Activated naive CD4-positive, alpha-beta T cell treated with anti-CD3 and anti-CD28 coated beads, Interleukin-2, amount 50 U/mL, for 24 hours (primary cell): ENCODE measurements at regions not wholly inside any gene's neighbourhood (a gene's known extent, or its start where the extent isn't known, plus 50 kb on each side); places are given as distances from the start of the nearest gene placed in this dataset.
A peak's percentile ranks its signal among the peaks of the same experiment; 100 is the strongest.
"Not testable (repeated sequence)": the region's sequence is repeated elsewhere in the genome, so short reads cannot be mapped to it uniquely, and the experiment has no call there.

ENCODE experiments used
- H3K27ac Mint-ChIP-seq: one replicate; pipeline ENCODE4 v1.8.0; 2021; ENCODE audit warnings: mild to moderate bottlenecking, mixed read lengths
- H3K27me3 Mint-ChIP-seq: one replicate; pipeline ENCODE4 v1.8.0; 2021; ENCODE audit warnings: mixed read lengths
- H3K36me3 Mint-ChIP-seq: one replicate; pipeline ENCODE4 v1.8.0; 2021; ENCODE audit warnings: mixed read lengths
- H3K4me1 Mint-ChIP-seq: one replicate; pipeline ENCODE4 v1.8.0; 2021; ENCODE audit warnings: mixed read lengths
- H3K4me3 Mint-ChIP-seq: one replicate; pipeline ENCODE4 v1.8.0; 2021; ENCODE audit warnings: mild to moderate bottlenecking, mixed read lengths
- H3K9me3 Mint-ChIP-seq: one replicate; pipeline ENCODE4 v1.8.0; 2021; ENCODE audit warnings: mixed read lengths

DNA sequence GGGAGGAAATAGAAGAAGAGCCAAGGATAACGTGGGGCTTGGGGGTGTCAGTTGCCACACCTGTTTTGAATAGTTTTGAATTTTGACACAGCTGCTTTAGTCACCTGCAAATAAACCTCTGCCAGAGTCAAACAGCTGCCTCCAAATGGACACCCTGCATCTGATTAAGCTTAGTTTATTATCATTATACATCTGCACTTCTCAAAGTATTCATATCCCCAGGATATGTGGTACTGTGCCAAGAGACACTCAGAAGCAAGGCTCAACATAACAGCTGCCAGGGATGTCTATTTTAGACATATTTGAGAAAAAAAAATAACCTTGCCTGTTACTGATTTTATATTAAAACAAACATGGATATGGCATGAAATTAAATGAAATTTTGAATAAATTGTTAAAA lies 122.5 kb upstream of the WDR75 start:
- Mint-ChIP-seq H3K27ac (no peak overlapping the region), H3K4me1 (peaks cover 19% of the 10 kb centered on the region), H3K4me3 (no peak overlapping the region), H3K9me3 (peaks cover 9% of the 10 kb centered on the region), H3K36me3 (peaks cover 7% of the 10 kb centered on the region), H3K27me3 (no peaks in the 10 kb centered on the region)

DNA sequence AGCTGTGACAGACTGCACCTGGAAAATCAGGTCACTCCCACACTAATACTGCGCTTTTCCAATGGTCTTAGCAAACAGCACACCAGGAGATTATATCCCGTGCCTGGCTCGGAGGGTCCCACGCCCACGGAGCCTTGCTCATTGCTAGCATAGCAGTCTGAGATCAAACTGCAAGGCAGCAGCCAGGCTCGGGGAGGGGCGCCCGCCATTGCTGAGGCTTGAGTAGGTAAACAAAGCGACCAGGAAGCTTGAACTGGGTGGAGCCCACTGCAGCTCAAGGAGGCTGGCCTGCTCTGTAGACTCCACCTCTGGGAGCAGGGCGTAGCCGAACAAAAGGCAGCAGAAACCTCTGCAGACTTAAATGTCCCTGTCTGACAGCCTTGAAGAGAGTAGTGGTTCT lies 121.8 kb upstream of the WDR75 start:
- H3K36me3 Mint-ChIP-seq, H3K27me3 Mint-ChIP-seq, H3K27ac Mint-ChIP-seq, H3K4me3 Mint-ChIP-seq, H3K9me3 Mint-ChIP-seq: not testable (repeated sequence)
- H3K4me1 Mint-ChIP-seq, result peaks cover 12% of the 10 kb centered on the region

DNA sequence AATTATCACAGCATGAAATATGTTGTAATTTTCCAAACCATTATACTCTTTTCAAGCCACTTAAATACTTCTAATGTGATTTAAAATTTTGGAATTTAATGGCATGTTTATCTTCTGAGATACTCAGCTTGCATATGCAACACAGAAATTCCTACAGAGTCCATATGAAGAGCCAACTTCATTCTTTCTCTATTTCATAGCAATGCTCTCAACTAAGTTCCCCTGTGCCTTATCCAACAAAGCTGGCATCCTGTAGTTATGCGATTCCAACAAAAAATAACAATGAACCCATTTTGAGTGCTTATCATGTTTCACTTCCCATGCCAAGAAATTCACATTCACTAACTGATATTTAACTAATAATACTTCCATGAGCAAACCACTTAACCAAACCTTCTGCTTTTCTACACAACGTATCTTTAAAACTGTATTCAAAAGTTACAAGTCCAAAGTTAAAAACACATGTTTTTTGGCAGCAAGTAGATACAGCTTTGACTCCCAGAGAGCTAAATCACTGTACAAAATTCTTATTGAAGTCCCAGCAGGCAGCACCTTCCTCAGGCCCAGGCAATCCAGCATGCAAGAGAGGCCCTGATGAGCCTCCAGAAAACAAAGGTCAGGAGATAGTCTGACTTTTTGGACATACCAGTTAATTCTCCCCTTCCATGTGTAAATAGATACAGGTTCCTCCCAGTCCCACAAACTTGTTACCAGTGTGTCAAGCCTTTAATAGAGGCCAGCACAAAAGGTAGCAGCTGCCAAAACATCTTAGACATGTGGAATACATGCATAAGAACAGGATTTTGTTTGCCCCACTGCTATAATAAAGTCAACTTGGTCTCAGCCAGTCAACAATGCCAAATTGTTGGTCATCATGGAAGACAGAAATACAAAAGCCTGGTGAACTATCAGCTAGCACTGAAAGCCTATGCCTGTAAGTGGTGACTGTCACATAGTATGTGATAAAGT lies 113.1 kb upstream of the WDR75 start:
- H3K9me3 Mint-ChIP-seq, result peaks cover 5% of the 10 kb centered on the region
- no peak overlapping the region for H3K4me3 Mint-ChIP-seq
- H3K4me1 Mint-ChIP-seq, result peaks cover 5% of the 10 kb centered on the region
- no peaks in the 10 kb centered on the region for H3K27me3 Mint-ChIP-seq
- peaks cover 4% of the 10 kb centered on the region for H3K36me3 Mint-ChIP-seq
- no peak overlapping the region for H3K27ac Mint-ChIP-seq

DNA sequence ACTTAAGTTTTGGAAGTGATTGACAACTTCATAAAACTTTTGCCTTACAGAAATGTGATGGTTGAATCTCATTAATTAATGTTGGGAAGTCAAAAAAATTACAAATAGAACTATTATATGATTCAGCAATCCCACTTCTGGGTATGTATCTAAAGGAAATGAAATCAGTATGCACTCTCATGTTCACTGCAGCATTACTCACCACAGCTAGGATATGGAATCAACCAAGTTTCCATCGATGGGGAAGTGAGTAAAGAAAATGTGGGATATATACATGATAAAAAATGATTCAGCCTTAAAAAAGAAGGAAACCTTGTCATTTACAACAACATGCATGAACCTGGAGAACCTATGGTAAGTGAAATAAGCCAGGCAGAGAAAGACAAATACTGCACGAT lies 112.4 kb upstream of the WDR75 start:
- H3K9me3 Mint-ChIP-seq, result peaks cover 5% of the 10 kb centered on the region
- peaks cover 7% of the 10 kb centered on the region for H3K36me3 Mint-ChIP-seq
- H3K27me3 Mint-ChIP-seq, result no peaks in the 10 kb centered on the region
- H3K27ac Mint-ChIP-seq, result no peak overlapping the region
- peaks cover 10% of the 10 kb centered on the region for H3K4me1 Mint-ChIP-seq
- H3K4me3 Mint-ChIP-seq, result no peak overlapping the region

DNA sequence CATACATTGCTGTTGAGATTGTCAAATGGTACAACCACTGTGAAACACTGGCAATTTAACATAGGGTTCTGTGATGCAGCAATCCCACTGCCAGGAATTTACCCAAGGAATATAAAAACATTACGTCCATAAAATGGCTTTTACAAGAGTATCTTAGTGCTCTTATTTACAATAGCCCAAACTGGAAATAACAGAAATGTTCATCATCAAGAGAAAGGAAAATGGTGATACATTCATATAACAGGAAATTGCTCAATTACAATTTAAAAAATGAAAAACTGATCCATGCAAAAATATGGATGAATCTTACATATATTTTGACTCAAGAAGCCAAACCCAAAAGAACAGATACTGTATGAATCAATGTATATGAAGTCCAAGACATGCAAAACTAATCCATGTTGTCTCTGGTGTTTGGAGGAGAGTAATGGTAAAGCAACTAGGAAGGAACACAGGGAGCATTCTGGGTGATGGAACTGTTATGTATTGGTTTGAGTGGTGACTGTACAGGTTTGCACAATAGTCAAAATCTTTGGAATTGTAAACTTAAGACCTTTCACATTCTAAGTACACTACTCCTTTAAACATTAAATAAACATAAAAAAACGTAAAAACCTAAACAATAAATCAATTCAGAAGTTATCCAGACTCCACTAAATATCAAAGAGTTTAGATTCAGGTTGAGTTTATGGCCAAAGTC lies 104.8 kb upstream of the WDR75 start:
- H3K4me3 Mint-ChIP-seq, result no peak overlapping the region
- no peaks in the 10 kb centered on the region for H3K27me3 Mint-ChIP-seq
- peaks cover 12% of the 10 kb centered on the region for H3K36me3 Mint-ChIP-seq
- peaks cover 5% of the 10 kb centered on the region for H3K4me1 Mint-ChIP-seq
- H3K27ac Mint-ChIP-seq, result no peak overlapping the region
- H3K9me3 Mint-ChIP-seq, result peaks cover 23% of the 10 kb centered on the region

DNA sequence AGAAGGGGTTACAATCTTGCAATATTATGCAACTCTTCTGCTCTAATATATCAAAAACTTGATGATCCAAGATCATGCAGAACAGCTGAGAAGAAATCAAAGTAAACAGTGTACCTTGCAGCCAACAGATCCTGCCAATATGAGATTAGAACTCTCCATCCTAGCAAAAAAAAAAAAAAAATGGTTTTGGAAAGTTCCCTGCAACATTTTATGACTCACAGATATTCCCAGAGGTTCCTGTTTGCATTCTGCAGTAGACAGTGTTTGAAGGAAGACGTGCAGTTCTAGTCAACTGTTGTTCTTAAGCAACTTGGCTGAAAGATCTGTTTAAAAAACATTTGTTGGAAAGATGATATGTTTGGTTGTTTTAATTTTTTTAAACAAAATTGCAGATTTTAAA lies 103.6 kb upstream of the WDR75 start:
- Mint-ChIP-seq H3K27me3 (no peaks in the 10 kb centered on the region), H3K36me3 (peaks cover 12% of the 10 kb centered on the region), H3K27ac (no peak overlapping the region), H3K4me3 (no peak overlapping the region), H3K9me3 (peaks cover 23% of the 10 kb centered on the region), H3K4me1 (peaks cover 5% of the 10 kb centered on the region)

DNA sequence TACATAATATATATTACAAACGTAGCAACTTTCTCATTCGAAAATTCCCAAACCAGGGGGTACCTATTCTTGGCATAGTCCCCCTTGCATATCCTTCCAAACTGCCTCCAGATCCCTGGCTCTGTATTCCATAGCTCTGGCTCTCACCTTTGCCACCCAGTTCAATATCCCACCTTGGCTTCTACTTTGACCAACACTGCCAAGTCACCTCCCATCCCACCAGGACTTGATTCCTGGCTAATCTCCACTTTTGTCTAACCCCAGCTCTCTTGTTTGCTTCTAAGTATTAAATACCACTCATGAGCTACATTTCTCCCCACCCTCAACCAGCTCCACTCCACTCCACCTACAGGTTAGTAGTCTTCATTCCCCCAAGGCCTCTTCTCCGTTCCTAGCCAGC lies 103.2 kb upstream of the WDR75 start:
- peaks cover 12% of the 10 kb centered on the region for H3K36me3 Mint-ChIP-seq
- H3K4me1 Mint-ChIP-seq, result peaks cover 5% of the 10 kb centered on the region
- peaks cover 23% of the 10 kb centered on the region for H3K9me3 Mint-ChIP-seq
- H3K27ac Mint-ChIP-seq, result no peak overlapping the region
- no peaks in the 10 kb centered on the region for H3K27me3 Mint-ChIP-seq
- no peak overlapping the region for H3K4me3 Mint-ChIP-seq

DNA sequence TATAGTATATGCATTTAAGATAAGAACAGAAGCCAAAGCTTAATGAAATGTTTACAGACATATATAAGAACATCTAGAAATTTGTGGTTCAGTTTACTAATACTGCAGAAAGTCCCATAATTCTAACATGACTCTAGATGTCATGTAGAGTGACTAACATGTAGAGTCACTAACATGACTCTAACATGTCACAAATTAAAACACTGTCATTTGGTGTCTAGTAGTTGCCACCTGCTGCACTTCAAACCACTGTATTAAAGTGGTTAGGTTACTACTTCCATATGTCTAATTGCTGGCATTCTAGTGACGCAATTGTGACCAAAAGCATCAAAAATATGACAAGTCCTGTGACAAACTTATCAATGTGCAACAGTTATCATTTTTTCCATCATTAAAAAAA lies 100.2 kb upstream of the WDR75 start:
- peaks cover 10% of the 10 kb centered on the region for H3K9me3 Mint-ChIP-seq
- peaks cover under 1% of the 10 kb centered on the region for H3K4me1 Mint-ChIP-seq
- H3K27ac Mint-ChIP-seq, result no peak overlapping the region
- peaks cover 8% of the 10 kb centered on the region for H3K36me3 Mint-ChIP-seq
- no peaks in the 10 kb centered on the region for H3K27me3 Mint-ChIP-seq
- no peak overlapping the region for H3K4me3 Mint-ChIP-seq

DNA sequence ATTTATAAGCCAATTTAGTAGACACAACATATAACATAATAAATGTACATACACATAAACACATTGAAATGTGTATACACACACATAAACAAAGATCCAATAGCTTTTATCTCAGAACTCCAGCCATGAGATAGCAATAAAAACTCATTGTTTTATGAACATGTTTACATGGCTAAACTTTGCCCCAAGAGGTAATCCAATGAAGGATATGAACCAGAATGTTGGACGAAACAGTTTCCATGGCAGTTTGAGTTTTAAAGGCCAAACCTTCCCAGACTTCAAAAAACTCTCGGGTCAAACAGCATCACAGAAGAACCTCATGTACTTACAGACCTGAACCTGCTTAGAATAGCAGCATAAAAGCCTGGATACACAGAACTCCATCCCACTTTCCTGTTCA lies 97.2 kb upstream of the WDR75 start:
- Mint-ChIP-seq H3K36me3 (peaks cover 2% of the 10 kb centered on the region), H3K4me1 (peaks cover 24% of the 10 kb centered on the region), H3K4me3 (no peak overlapping the region), H3K27me3 (no peaks in the 10 kb centered on the region), H3K9me3 (no peaks in the 10 kb centered on the region), H3K27ac (no peak overlapping the region)

DNA sequence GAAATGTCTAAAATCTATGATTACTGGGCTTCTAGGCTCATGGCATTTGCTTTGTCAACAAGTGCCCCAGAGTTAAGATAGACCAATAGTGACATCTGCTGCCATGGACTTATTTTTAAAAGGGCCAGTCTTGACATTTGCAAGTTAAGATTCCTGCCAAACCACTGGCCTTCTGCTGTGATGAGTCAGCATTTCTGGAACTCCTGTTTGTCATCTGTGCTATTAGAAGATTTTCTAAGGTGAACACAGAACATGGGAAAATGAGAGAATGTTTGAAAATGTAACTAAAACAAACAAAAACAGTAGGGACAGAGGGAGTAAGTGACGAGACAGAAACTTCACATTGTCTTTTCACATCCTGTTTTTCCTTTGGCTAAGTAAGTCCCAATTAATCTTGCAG lies 93.7 kb upstream of the WDR75 start:
- Mint-ChIP-seq H3K4me3 (no peak overlapping the region), H3K4me1 (peaks cover 24% of the 10 kb centered on the region), H3K27me3 (no peaks in the 10 kb centered on the region), H3K27ac (peak overlapping the region; percentile 87), H3K36me3 (no peaks in the 10 kb centered on the region), H3K9me3 (peaks cover under 1% of the 10 kb centered on the region)

DNA sequence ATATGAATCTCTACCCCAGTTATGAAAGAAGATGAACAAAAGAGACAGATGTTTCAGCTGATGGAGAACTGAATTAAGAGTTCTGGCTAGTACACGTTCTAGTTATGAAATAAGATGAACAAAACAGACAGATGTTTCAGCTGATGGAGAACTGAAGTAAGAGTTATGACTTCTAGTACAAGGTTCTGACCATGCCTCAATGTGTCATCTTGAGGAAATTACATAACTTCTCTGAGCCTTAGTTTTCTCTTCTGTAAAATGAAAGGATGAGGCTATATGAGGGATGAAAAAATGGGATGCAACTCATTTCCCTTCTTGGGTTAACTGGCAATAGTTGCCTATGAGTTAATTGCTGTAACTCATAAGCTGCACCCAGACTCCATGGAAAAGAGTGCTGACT lies 92.9 kb upstream of the WDR75 start:
- Mint-ChIP-seq H3K36me3 (no peaks in the 10 kb centered on the region), H3K27ac (no peak overlapping the region), H3K27me3 (no peaks in the 10 kb centered on the region), H3K4me3 (no peak overlapping the region), H3K9me3 (peaks cover 5% of the 10 kb centered on the region), H3K4me1 (peaks cover 24% of the 10 kb centered on the region)

DNA sequence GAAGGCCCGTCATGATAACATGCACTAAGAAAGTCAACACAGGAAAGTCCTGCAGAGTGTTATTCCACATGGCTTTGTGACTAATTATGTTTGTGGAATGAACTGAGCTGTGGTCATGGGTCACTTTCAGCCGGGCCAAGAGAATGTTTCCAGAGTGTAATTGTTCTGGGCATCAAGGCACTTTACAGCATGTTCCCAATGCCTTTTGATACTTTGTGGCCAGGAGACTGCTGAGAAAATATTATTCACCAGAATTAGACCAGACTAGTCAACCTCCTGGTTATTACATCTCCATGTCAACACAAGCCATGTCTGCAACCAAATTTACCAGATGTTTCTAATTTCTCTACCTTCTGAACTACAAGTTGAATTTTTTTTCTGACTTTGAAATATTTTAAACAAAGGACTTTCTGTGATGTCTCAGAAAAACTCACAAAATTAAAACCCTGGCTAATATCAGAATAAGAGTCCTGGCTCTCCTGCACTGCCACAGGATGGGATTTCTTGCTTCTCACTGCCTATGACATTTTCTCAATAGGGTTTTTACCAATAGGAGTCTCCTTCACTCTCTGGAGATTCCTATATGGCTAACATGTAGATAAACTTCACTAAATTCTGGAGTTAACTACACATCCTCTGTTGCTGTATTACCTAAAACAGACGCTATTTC lies 90.6 kb upstream of the WDR75 start:
- Mint-ChIP-seq H3K27me3 (no peaks in the 10 kb centered on the region), H3K4me1 (peaks cover 24% of the 10 kb centered on the region), H3K27ac (peak overlapping the region; percentile 30), H3K4me3 (no peak overlapping the region), H3K36me3 (no peaks in the 10 kb centered on the region), H3K9me3 (peaks cover 5% of the 10 kb centered on the region)

DNA sequence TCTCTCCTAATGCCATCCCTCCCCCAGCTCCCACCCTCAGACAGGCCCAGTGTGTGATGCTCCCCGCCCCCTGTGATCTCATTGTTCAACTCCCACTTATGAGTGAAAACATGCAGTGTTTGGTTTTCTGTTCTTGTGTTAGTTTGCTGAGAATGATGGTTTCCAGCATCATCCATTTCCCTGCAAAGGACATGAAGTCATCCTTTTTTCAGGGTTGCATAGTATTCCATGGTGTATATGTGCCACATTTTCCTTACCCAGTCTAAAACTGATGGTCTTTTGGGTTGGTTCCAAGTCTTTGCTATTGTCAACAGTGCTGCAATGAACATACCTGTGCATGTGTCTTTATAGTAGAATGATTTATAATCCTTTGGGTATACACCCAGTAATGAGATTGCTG lies 89.3 kb upstream of the WDR75 start:
- H3K27ac Mint-ChIP-seq, H3K4me3 Mint-ChIP-seq, H3K36me3 Mint-ChIP-seq, H3K27me3 Mint-ChIP-seq, H3K9me3 Mint-ChIP-seq: not testable (repeated sequence)
- H3K4me1 Mint-ChIP-seq, result peaks cover 14% of the 10 kb centered on the region

DNA sequence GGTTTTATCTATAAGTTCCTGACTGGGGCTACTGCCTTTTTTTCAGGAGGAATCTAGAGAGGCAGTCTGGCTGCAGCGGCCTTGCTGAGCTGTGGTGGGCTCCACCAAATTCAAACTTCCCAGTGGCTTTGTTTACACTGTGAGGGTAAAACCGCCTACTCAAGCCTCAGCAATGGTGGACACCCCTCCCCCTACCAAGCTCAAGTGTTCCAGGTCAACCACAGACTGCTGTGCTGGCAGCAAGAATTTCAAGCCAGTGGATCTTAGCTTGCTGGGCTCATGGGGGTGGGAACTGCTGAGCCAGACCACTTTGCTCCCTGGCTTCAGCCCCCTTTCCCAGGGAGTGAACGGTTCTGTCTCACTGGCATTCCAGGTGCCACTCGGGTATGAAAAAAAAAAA lies 83.9 kb upstream of the WDR75 start:
- peaks cover 18% of the 10 kb centered on the region for H3K4me1 Mint-ChIP-seq
- not testable (repeated sequence) for H3K36me3 Mint-ChIP-seq, H3K27ac Mint-ChIP-seq, H3K4me3 Mint-ChIP-seq, H3K27me3 Mint-ChIP-seq
- peaks cover 16% of the 10 kb centered on the region for H3K9me3 Mint-ChIP-seq

DNA sequence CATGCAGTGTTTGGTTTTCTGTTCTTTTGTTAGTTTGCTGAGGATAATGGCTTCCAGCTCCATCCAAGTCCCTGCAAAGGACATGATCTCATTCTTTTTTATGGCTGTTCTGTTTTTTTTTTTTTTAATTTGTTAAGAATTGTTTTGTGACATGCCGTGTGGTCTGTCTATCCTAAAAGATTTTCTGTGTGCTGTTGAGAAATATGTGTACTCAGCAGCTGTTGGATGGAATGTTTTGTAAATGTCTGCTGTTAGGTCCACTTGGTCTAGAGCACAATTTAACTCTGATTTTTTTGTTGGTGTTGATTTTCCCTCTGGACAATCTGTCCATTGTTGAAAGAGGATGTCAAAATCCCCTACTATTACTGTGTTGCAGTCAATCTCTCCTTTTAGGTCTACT lies 80.4 kb upstream of the WDR75 start:
- no peak overlapping the region for H3K4me3 Mint-ChIP-seq
- H3K27ac Mint-ChIP-seq, result no peak overlapping the region
- H3K4me1 Mint-ChIP-seq, result peaks cover 28% of the 10 kb centered on the region
- H3K27me3 Mint-ChIP-seq, result no peaks in the 10 kb centered on the region
- H3K9me3 Mint-ChIP-seq, result peaks cover 11% of the 10 kb centered on the region
- peaks cover 6% of the 10 kb centered on the region for H3K36me3 Mint-ChIP-seq

DNA sequence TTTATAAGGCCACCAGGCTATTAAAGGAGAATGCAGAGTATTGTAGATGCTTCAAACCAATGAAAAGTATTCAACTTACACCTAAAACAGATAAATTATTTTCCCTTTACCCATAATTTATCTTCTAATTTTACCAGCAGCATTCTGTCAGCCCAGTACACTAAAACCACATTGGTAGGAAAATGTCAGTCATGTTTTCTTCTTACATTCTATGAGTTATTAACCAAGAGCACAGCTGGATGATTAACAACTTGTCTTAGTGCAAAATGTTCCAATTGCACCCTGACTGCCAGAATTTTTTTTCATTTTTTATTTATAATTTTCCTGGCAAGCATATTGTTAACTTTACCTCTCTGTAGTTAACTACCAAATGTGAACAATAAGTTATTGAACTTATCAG lies 79.0 kb upstream of the WDR75 start:
- peaks cover 28% of the 10 kb centered on the region for H3K4me1 Mint-ChIP-seq
- H3K9me3 Mint-ChIP-seq, result peaks cover 11% of the 10 kb centered on the region
- H3K36me3 Mint-ChIP-seq, result peaks cover 6% of the 10 kb centered on the region
- H3K4me3 Mint-ChIP-seq, result no peak overlapping the region
- no peaks in the 10 kb centered on the region for H3K27me3 Mint-ChIP-seq
- H3K27ac Mint-ChIP-seq, result peak overlapping the region; percentile 52
